Adrenal gland (tissue), 9 donors: ENCODE measurements at regions not wholly inside any gene's neighbourhood (a gene's known extent, or its start where the extent isn't known, plus 50 kb on each side); places are given as distances from the start of the nearest gene placed in this dataset.

Experiments used
- DNase-seq, 7 donors: peaks; one replicate each; pipeline ENCODE4 v3.0.0-alpha.2; 2019 to 2020
- H3K27ac ChIP-seq, 5 donors: fragments of 200-600 bp; sonication (generic) in 4 of 5; 1 replicate in 3 of 5; 2 replicates in 2 of 5; pipeline versions ENCODE4 v1.5.1 to v1.8.0; 2016 to 2020; ENCODE audit warnings: mild to moderate bottlenecking in 1 of 5
- H3K27me3 ChIP-seq: fragments of 200-600 bp; 2 replicates; pipeline ENCODE4 v1.8.0; 2021
- H3K36me3 ChIP-seq, 2 donors: fragments of 200-600 bp; replicated peaks in 1 of 2; 1 replicate in 1 of 2; 2 replicates in 1 of 2; pipeline versions ENCODE4 v1.5.1 to v1.8.0; 2018 to 2022
- H3K4me1 ChIP-seq, 2 donors: fragments of 200-600 bp; replicated peaks in 1 of 2; 1 replicate in 1 of 2; 2 replicates in 1 of 2; pipeline versions ENCODE4 v1.5.1 to v1.8.0; 2018 to 2021
- H3K4me3 ChIP-seq, 4 donors: fragments of 200-600 bp; sonication (generic) in 3 of 4; one replicate each; pipeline ENCODE4 v1.5.1; 2016 to 2018
- H3K9me3 ChIP-seq, 3 donors: fragments of 200-600 bp; sonication (generic) in 1 of 3; replicated peaks in 1 of 3; 1 replicate in 2 of 3; 2 replicates in 1 of 3; pipeline versions ENCODE4 v1.5.1 to v1.8.0; 2016 to 2021
- CTCF ChIP-seq, 6 experiments: fragments of 450-650 bp in 4 of 6; fragments of 200-600 bp in 2 of 6; sonication (generic) in 1 of 6; IDR thresholded peaks; 1 replicate in 5 of 6; 2 replicates in 1 of 6; pipeline versions ENCODE4 v1.5.1 to v1.8.0; 2016 to 2021; ENCODE audit warnings: antibody characterized with exemption in 6 of 6, mild to moderate bottlenecking in 2 of 6, moderate library complexity in 1 of 6
- POLR2A ChIP-seq, 2 donors: fragments of 450-650 bp; IDR thresholded peaks; one replicate each; pipeline ENCODE4 v1.6.1; 2017; ENCODE audit warnings: antibody characterized with exemption in 2 of 2, mild to moderate bottlenecking in 2 of 2, moderate library complexity in 1 of 2
- WGBS, 4 donors: extraction: QIAGEN DNeasy Blood & Tissue Kit in 2 of 4; methylation state at CpG; one replicate each; pipeline versions ENCODE4 v1.1.5 to v1.1.7; 2013 to 2017; 5-methylcytosine and 5-hydroxymethylcytosine counted together
- intact Hi-C, 2 donors: fragments of 100-400 bp; cut with DNase I; formaldehyde crosslinking; loops; one replicate each; pipeline versions ENCODE4 v1.14.1 to v1.15.0; 2022 to 2023
- donor health status: healthy with polysubstance abuse.
- donor health status: Bipolar disorder and iron deficiency.
- donor health status: DM: yes; HTN: yes; CAD: no.
- donor health status: DM: no; HTN: no; CAD: no.
- donor health status: DM: no; HTN: no; CAD: no.

- no peak for TF ChIP-seq CTCF (IDR thresholded peaks at IDR 0.05)
- no peak for TF ChIP-seq POLR2A (IDR thresholded peaks at IDR 0.05)
- Histone ChIP-seq H3K27ac (no peak overlapping the region), H3K36me3 (no peaks in the 10 kb centered on the region), H3K27me3 (no peaks in the 10 kb centered on the region), H3K9me3 (no peaks in the 10 kb centered on the region), H3K4me3 (no peak overlapping the region), H3K4me1 (no peaks in the 10 kb centered on the region)
- DNase-seq = no peak
- 97 to 100% (median 99%) methylated on average over 1 of the region's 1 CpG for WGBS, 4 donors
- intact Hi-C loops = no loop called here
Measured at GRCh38 chr1:169022648-169023047, 83.8 kb upstream of the ATP1B1 start.

GRCh38 chr1:169024255-169024654 lies 82.2 kb upstream of the ATP1B1 start:
- no peak overlapping the region for H3K4me3 ChIP-seq
- no peak overlapping the region for H3K27ac ChIP-seq
- peaks cover 0 to 4% of the 10 kb centered on the region in 2 donors for H3K4me1 ChIP-seq
- DNase-seq = no peak
- H3K9me3 ChIP-seq = no peaks in the 10 kb centered on the region
- no peaks in the 10 kb centered on the region for H3K27me3 ChIP-seq
- intact Hi-C loops = no loop called here
- no peaks in the 10 kb centered on the region for H3K36me3 ChIP-seq
- TF ChIP-seq CTCF (IDR thresholded peaks at IDR 0.05) (no peak), POLR2A (IDR thresholded peaks at IDR 0.05) (no peak)

- H3K27ac ChIP-seq = no peak overlapping the region
- no peaks in the 10 kb centered on the region for H3K9me3 ChIP-seq
- H3K27me3 ChIP-seq = no peaks in the 10 kb centered on the region
- intact Hi-C loops = no loop called here
- no peaks in the 10 kb centered on the region for H3K36me3 ChIP-seq
- WGBS, 4 donors = 80 to 91% (median 88%) methylated on average over 1 of the region's 1 CpG
- no peak for DNase-seq
- TF ChIP-seq POLR2A (IDR thresholded peaks at IDR 0.05) (no peak), CTCF (IDR thresholded peaks at IDR 0.05) (no peak)
- no peak overlapping the region for H3K4me3 ChIP-seq
- H3K4me1 ChIP-seq = peaks cover 0 to 4% of the 10 kb centered on the region in 2 donors
Measured at GRCh38 chr1:169024800-169025271, 81.7 kb upstream of the ATP1B1 start.

GRCh38 chr1:169025412-169025811 lies 81.1 kb upstream of the ATP1B1 start:
- H3K27me3 ChIP-seq = no peaks in the 10 kb centered on the region
- H3K4me1 ChIP-seq = peaks cover 0 to 4% of the 10 kb centered on the region in 2 donors
- H3K9me3 ChIP-seq = no peaks in the 10 kb centered on the region
- DNase-seq = no peak
- H3K36me3 ChIP-seq = no peaks in the 10 kb centered on the region
- H3K27ac ChIP-seq = no peak overlapping the region
- TF ChIP-seq CTCF (IDR thresholded peaks at IDR 0.05) (no peak), POLR2A (IDR thresholded peaks at IDR 0.05) (no peak)
- WGBS, 4 donors = 93 to 100% (median 96%) methylated on average over 1 of the region's 1 CpG
- H3K4me3 ChIP-seq = no peak overlapping the region
- intact Hi-C loops = no loop called here
